ENCODE measurements at regions not wholly inside any gene's neighbourhood (a gene's known extent, or its start where the extent isn't known, plus 50 kb on each side); places are given as distances from the start of the nearest gene placed in this dataset.
"Not testable (repeated sequence)": the region's sequence is repeated elsewhere in the genome, so short reads cannot be mapped to it uniquely, and the experiment has no call there.

GRCh38 chr4:138656990-138657389 is 358.6 kb upstream of the NOCT start:
- DNase-seq = no peak

GRCh38 chr4:138655985-138656384 is 359.6 kb upstream of the NOCT start:
- DNase-seq = no peak

DNA sequence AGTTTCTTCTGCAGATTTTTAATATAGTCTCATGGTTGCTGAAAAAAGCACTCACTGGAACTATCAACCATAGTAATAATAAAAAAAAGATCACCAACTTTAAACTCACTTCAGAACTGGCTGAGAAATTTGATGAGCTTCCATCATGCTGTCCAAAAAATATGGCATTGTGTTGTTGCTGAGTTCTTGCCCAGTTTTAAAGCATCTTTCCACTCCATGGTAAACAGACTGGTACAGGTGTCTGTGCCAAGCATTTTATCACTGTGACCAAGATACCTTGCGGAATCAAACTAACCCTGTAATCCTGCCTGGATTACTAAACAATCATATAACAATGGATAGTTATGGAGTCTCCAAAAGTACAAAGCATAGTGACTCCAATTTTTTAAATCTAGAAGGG is 360.3 kb upstream of the NOCT start:
- DNase-seq = no peak

GRCh38 chr4:138650929-138651448 is 364.6 kb upstream of the NOCT start:
- no peak for DNase-seq

DNA sequence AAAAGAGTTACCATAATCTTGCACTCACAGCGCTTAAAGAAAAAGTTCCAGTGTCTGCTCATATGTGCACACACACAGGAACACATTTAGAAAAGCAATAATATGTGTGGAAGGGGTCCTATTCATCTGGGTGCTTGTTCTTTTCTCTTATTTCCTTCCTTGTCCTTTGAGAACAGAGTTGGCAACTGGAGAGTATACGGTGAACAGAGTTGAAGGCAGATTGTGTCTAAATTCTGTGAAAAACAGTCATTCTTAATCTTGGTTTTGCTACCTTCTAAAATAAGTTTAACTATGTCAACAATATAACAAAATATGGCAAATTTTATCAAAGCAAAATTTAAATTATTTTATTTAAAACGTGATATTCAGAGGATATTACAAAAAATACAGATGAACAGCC is 365.1 kb upstream of the NOCT start:
- DNase-seq = no peak

DNA sequence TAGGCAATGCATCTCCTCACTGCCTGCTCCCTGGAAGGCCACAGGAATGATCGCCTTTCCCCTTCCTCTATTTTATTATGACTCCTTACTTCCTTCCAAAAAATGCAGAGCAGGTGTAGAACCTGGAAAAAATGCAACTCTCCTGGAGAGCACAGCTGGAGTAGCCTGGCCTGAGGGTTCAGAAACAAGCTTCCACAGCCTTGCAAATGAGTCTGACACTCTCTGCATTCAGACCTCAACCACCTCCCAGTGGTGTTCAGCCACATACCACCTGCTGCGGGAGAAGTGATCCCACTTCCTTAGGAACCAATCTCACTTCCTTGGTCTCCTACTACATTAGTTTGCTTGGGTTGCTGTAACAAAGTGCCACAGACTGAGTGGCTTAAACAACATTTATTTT is 368.1 kb upstream of the NOCT start:
- DNase-seq = no peak

DNA sequence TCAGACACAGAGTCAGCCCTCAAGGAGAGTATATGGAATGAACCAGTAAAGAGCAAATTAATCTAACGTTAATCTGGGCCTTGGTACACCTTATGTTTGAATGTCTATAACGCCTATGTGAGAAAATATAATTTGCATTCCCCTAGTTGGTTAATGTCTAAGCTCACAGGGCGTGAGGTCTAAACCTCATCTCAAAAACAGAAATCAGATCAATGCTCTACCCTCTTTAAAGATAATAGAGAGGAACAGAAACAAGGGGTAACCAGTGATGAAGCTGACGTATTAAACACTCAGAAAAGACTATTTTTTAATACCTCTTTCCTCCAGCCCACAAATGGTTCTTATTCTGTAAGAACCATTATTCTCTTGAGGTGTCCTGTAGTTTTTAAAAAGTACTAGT is 369.2 kb upstream of the NOCT start:
- DNase-seq = no peak

DNA sequence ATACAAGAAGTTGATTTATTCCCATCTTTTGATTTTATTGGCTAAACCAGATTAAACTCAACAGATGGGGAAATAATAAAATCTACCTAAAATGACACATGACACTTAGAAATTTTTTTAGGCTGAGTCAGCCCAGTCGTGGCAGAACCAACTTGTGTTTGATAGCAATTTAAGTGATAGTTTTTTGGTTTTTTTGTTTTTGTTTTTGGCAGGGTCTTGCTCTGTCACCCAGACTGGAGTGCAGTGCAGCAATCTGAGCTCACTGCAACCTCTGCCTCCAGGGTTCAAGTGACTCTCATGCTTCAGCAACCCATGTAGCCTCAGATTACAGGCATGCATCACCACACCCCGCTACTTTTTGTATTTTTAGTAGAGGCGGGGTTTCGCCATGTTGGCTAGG is 370.3 kb upstream of the NOCT start:
- DNase-seq = no peak

DNA sequence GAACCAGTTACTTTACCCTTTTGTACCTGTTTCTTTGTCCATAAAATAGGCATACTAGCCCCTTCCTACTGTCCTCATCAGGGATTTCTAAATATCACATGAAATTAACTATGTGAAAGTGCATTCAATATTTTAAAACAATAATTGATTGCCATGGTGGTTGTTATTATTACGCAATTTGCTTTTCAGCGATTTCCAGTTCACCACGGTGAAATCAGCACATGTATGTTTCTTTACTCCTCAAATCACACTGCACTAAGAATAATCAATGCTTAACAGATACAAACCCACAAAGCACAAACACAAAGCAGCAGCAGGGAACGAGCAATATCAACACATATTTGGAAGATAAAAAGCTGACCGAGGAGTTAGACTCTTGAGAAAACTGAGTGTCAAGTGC is 371.3 kb upstream of the NOCT start:
- no peak for DNase-seq

- no peak for DNase-seq
Measured at GRCh38 chr4:138643827-138644226, 371.8 kb upstream of the NOCT start.

DNA sequence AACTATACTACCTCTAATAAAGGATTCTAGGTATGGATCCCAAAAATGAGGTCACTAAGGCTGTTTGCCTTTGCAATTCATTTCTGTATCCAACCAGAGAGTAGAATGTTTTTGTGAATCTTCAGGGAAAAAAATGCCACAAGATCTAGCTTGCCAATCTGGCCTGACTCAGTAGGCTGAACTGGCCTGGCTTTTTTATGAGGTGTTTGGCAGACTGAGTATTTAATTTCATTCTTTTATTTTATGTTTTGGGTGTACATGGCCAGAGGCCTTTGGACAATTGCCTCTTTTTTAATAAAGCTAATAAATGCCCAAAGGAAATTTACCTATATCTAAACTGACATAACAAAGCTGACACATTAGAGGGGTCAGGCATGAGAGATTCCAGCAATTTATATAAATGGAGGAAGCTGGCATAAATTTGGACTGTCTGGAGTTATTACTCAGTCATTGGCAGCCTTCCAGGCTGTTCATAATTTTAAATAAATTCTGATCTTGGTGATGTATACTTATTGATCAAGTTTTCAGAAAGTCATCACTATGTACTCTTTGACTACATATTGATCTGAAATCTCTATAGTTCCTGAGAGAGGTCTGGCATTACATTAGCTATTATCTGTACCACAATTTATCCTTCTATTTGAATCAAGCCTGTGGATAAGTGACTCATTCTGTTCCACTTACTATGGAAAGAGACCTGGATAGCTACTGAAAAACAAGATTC is 376.4 kb upstream of the NOCT start:
- no peak for DNase-seq

- no peak for DNase-seq
Measured at GRCh38 chr4:138636781-138637180, 378.8 kb upstream of the NOCT start.

- no peak for DNase-seq
Measured at GRCh38 chr4:138634915-138635314, 380.7 kb upstream of the NOCT start.

- DNase-seq = no peak
Measured at GRCh38 chr4:138633580-138633904, 382.0 kb upstream of the NOCT start.

DNA sequence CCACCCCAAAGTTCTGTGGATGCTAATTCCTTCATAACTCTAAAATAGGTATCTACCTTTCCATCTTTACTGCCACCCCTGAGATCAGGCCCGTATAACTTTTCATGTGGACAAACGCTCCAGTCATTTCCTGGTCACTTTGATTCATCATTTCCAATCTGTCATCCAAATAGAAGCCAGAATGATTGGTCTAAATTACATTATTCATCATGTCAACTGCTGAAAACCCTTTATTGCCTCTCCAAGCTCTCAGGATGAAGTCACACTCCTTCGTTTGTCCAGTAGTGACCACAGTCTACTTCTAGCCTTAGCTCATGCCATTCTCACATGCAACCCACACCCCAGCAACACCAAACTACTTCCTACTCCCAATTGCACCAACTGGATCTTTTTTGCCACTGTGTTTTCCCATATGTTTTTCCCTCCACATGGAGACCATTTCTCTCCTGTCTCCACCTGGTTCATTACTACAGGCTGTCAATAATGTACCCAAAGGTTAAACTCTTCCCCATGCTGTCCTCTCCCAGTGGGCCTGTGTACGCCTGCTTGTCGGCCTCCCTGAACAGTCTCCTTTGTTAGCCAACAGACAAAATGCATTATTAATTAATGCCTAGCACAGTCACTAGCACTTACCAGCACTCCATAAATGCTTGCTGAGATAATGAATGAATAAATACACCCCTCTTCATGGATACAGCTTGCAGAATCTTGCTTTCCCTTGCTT is 382.6 kb upstream of the NOCT start:
- no peak for DNase-seq

GRCh38 chr4:138630666-138631065 is 384.9 kb upstream of the NOCT start:
- DNase-seq = no peak

DNA sequence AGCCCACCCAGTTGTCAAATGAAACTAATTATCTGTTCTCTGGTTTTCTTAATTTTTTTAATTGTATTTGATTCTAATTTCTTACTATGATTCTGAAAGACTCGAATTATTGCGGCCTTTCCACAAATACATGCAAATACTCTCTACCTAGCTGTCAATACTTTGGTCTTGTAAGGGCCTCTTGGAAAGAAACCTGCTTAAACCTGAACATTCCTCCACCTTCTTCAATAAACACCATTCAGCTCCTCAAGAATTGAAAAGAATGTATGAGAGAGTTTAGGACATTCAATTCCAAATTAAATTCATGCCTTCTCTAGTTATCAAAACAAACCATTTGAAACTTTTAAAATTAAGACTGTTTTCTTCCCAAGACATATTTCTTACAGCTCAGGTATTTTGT is 385.9 kb upstream of the NOCT start:
- no peak for DNase-seq

DNA sequence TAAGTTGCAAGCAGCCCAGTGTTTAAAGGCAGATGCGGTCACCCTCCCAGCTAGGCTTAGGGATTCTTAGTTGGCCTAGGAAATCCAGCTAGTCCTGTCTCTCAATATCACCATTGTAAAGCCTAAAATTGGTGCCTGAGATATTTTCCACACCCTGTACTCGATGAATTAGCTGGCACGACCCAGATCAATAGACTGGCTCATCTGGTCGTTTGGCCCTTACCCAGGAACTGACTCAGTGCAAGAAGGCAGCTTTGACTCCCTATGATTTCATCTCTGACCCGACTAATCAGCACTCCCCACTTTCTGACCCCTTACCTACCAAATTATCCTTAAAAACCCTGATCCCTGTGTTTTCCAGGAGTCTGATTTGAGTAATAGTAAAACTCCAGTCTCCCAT is 384.9 kb upstream of the SLC7A11 start:
- DNase-seq = no peak

GRCh38 chr4:138622362-138622761 is 380.2 kb upstream of the SLC7A11 start:
- DNase-seq = not testable (repeated sequence)

- DNase-seq = no peak
Measured at GRCh38 chr4:138616775-138617174, 374.6 kb upstream of the SLC7A11 start.

DNA sequence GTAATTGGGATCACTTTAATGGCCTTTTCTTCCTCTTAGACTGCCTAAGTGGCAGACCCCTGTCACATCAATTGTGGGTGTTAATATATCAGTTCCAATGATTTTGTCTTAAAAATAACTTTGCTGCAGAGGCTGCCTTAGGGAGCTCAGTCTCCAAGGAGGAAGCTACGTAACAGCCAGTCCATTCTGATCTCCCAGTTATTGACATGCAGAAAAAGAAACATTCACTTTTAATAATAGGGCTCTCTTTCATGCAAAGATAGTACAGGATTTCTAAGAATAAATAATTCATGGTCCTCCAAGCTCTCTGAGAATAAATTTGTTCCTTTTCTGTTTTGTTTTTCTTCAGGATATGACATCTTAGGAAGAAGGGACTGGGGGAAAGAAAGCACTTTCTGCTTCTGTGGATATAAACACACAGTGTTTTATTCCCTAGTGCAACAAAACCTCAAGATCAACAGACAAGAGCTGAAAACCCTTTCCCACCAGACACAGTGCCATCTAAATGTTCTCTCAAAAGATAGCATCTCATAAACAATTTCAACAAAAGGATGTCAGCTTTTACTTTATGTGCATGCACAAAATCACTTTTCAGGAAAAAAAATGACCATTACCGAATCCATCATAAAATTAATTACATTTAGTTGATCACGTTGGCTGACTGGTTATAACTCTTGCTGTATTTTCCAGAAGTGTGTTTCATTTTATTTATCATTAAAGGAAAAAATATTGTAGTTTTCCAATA is 372.4 kb upstream of the SLC7A11 start:
- DNase-seq = no peak

GRCh38 chr4:138612428-138612827 is 370.3 kb upstream of the SLC7A11 start:
- DNase-seq = no peak

DNA sequence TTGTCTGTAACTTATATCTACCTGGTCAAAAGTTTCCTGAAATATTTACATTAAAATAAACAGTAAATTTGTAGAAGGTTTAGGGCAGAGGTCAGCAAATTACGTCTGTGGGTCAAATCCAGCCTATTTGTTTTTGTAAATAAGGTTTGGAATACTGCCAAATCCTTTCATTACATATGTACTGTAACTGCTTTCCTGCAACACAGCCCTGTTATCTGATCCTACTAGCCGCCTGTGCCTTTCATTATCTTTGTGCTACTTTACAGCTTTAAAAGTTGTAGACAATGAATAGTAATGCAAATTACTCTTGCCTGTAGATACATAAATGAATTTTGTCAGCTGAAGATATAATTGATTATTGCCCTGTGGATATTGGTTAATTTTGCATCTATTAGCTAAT is 369.6 kb upstream of the SLC7A11 start:
- DNase-seq = no peak

DNA sequence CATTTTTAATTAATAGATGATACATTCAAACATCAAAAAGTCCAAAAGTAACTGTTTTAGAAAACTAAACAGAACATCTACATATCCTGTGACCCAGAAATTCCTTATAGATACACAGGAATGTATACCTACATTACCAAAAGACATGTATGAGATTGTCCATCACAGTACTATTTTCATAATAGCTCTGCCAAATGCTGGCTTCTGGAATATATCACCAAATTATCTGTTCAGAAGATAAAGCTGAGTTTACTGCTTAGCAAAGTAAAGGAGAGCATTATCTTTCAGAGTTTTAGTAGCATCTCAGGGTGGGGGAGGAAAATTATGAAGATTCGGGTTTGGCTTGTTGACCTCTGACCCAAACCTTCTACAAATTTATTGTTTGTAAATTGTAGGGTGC is 368.9 kb upstream of the SLC7A11 start:
- no peak for DNase-seq

Data from CD4-positive, alpha-beta T cell treated with Interleukin-17A for 4 hours (primary cell).